ENCODE measurements at regions not wholly inside any gene's neighbourhood (a gene's known extent, or its start where the extent isn't known, plus 50 kb on each side); places are given as distances from the start of the nearest gene placed in this dataset.

- TF ChIP-seq, protein P1, sequence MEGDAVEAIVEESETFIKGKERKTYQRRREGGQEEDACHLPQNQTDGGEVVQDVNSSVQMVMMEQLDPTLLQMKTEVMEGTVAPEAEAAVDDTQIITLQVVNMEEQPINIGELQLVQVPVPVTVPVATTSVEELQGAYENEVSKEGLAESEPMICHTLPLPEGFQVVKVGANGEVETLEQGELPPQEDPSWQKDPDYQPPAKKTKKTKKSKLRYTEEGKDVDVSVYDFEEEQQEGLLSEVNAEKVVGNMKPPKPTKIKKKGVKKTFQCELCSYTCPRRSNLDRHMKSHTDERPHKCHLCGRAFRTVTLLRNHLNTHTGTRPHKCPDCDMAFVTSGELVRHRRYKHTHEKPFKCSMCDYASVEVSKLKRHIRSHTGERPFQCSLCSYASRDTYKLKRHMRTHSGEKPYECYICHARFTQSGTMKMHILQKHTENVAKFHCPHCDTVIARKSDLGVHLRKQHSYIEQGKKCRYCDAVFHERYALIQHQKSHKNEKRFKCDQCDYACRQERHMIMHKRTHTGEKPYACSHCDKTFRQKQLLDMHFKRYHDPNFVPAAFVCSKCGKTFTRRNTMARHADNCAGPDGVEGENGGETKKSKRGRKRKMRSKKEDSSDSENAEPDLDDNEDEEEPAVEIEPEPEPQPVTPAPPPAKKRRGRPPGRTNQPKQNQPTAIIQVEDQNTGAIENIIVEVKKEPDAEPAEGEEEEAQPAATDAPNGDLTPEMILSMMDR (IDR thresholded peaks at IDR 0.05; ENCODE audit: control insufficient read depth, extremely low read depth, insufficient read depth), result no peak
- no peak overlapping the region for H3K4me3 ChIP-seq (ENCODE audit: low read depth, low read length)
- DNase-seq (ENCODE audit: low read depth), result no peak
Observed at GRCh38 chr9:33676746-33677505, 118.4 kb upstream of the PRSS3 start.

DNA sequence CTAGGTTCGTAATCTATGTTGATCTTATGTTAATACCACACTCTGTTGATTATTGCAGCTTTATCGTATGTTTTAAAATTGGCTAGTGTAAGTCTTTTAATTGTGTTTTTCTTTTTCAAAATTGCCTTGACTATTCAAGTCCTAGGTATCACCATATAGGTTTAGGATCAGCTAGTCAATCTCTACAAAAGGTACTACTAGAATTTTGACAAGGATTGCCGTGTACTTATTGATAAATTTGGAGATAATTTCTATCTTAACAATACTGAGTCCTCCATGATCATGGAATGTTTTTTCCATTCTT lies 117.9 kb upstream of the PRSS3 start:
- DNase-seq (ENCODE audit: low read depth), result no peak
- H3K4me3 ChIP-seq (ENCODE audit: low read depth, low read length), result no peak overlapping the region
- TF ChIP-seq, protein P1 (IDR thresholded peaks at IDR 0.05; ENCODE audit: control insufficient read depth, extremely low read depth, insufficient read depth), result no peak

GRCh38 chr9:33677961-33678360 lies 117.4 kb upstream of the PRSS3 start:
- H3K4me3 ChIP-seq (ENCODE audit: low read depth, low read length), result no peak overlapping the region
- TF ChIP-seq, protein P1 (IDR thresholded peaks at IDR 0.05; ENCODE audit: control insufficient read depth, extremely low read depth, insufficient read depth), result no peak
- no peak for DNase-seq (ENCODE audit: low read depth)

DNA sequence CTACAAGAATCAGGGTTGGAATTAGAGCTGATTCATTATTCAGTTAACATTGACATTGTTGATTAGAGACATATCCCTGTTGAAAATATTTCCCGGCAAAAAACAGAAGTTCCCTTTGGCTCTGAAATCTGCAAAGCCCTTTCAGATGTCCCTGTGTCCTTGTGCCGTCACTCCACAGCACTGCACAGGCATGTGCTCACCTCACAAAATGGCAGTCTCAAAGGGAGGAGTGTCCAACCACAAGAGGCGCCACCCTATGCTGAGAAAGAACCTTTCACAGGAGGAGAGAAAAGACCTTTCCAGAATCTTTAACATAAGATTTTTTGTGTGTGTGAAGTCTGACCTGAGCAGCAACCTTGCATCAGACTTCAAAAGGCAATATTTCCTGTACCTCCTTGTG lies 112.8 kb upstream of the PRSS3 start:
- TF ChIP-seq, protein P1 (IDR thresholded peaks at IDR 0.05; ENCODE audit: control insufficient read depth, extremely low read depth, insufficient read depth), result no peak
- H3K4me3 ChIP-seq (ENCODE audit: low read depth, low read length), result no peak overlapping the region
- DNase-seq (ENCODE audit: low read depth), result no peak

DNA sequence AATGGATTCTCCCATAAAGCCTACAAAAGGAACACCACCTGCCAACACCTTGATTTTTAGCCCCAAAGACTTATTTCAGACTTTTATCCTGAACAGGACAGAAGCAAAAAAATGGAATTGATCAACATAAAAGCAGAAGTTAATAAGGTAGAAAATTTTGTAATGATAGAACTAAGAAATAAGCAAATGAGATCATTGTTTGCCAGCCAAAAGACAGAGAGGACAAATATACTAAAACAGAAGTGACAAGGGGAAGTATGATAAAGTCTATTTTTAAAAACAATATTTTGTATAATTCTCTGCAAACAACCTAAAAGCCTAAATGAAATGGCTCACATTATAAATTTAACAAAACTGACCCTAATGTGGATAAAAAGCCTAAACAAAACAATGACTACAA lies 110.5 kb upstream of the PRSS3 start:
- TF ChIP-seq, protein P1 (IDR thresholded peaks at IDR 0.05; ENCODE audit: control insufficient read depth, extremely low read depth, insufficient read depth), result no peak
- DNase-seq (ENCODE audit: low read depth), result no peak
- H3K4me3 ChIP-seq (ENCODE audit: low read depth, low read length), result no peak overlapping the region

DNA sequence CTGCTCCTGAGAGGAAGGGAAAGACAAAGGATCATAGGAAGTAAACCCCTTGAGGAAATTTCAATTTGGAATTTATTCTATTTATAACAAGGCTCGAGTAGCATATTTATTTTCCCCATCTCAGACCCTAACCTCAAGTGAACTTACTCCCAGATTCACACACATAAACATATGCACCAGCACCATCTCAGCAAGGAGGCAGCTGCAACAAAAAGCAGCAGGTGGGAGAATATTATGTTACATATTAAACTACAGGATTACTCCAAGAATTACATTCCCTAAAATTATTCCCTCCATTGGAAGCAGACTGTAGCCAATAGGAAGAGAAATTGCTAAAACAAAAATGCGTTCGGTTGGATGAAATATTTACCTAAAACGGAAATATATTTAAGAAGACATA lies 108.4 kb upstream of the PRSS3 start:
- TF ChIP-seq, protein P1 (IDR thresholded peaks at IDR 0.05; ENCODE audit: control insufficient read depth, extremely low read depth, insufficient read depth), result no peak
- no peak for DNase-seq (ENCODE audit: low read depth)

DNA sequence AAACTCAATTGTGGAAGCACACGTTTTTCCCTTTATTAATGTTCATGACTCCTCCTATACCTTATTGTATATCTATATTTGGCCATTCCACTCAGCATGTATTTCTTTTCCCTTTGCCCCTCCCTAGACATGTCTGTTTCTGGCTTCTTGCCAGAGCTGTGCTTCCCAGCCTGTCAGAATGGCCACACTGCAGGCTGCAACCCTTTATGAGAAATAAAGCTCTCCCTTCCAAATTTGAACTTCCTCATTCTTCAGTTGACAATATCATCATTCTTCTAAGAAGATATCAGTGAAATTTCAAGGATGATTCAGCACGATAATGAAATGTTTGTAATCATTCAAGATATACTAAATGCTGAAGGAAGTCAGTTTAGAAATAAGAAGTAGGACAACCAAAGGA lies 107.6 kb upstream of the PRSS3 start:
- TF ChIP-seq, protein P1 (IDR thresholded peaks at IDR 0.05; ENCODE audit: control insufficient read depth, extremely low read depth, insufficient read depth), result no peak
- no peak overlapping the region for H3K4me3 ChIP-seq (ENCODE audit: low read depth, low read length)
- no peak for DNase-seq (ENCODE audit: low read depth)

More for the DNA sequence above, 108.4 kb upstream of the PRSS3 start:
- H3K4me3 ChIP-seq (ENCODE audit: low read depth, low read length), result no peak overlapping the region

All from LNCaP clone FGC (cell line).